Activated CD8-positive, alpha-beta T cell treated with anti-CD3 and anti-CD28 coated beads for 36 hours (primary cell): ENCODE measurements at regions not wholly inside any gene's neighbourhood (a gene's known extent, or its start where the extent isn't known, plus 50 kb on each side); places are given as distances from the start of the nearest gene placed in this dataset.
"Not testable (repeated sequence)": the region's sequence is repeated elsewhere in the genome, so short reads cannot be mapped to it uniquely, and the experiment has no call there.

Experiments used
- ATAC-seq: fragments of 200-7000 bp; cut with Tn5 transposase; one replicate; pipeline ENCODE4 v1.10.0; 2021; ENCODE audit warnings: mild to moderate bottlenecking, moderate library complexity
- CTCF ChIA-PET: fragments of 350-600 bp; sonication (Branson Sonifier 250); formaldehyde crosslinking; loops from one replicate; lab custom pipeline; 2021; ENCODE audit warnings: antibody characterized with exemption; lab: Charles Lee
- POLR2A ChIA-PET: fragments of 350-600 bp; sonication (Branson Sonifier 250); formaldehyde crosslinking; loops from one replicate; lab custom pipeline; 2021; ENCODE audit warnings: antibody characterized with exemption; lab: Charles Lee
- DNase-seq: peaks from one replicate; pipeline ENCODE4 v3.0.0-alpha.2; 2020
- H3K27ac Mint-ChIP-seq: one replicate; pipeline ENCODE4 v1.8.0; 2021; ENCODE audit warnings: mild to moderate bottlenecking, mixed read lengths
- H3K27me3 Mint-ChIP-seq: one replicate; pipeline ENCODE4 v1.8.0; 2021; ENCODE audit warnings: mixed read lengths
- H3K36me3 Mint-ChIP-seq: one replicate; pipeline ENCODE4 v1.8.0; 2021; ENCODE audit warnings: low read depth, mixed read lengths
- H3K4me1 Mint-ChIP-seq: one replicate; pipeline ENCODE4 v1.8.0; 2021; ENCODE audit warnings: low read depth, mixed read lengths
- H3K4me3 Mint-ChIP-seq: one replicate; pipeline ENCODE4 v1.8.0; 2021; ENCODE audit warnings: mild to moderate bottlenecking, moderate library complexity, mixed read lengths
- H3K9me3 Mint-ChIP-seq: one replicate; pipeline ENCODE4 v1.8.0; 2021; ENCODE audit warnings: mixed read lengths
- CTCF ChIP-seq: fragments of 200-600 bp; IDR thresholded peaks from one replicate; pipeline ENCODE4 v1.8.0; 2022; ENCODE audit warnings: antibody characterized with exemption, mild to moderate bottlenecking
- intact Hi-C: fragments of 100-400 bp; cut with micrococcal nuclease; formaldehyde crosslinking; loops from one replicate; pipeline ENCODE4 v1.10.0; 2022

GRCh38 chr12:88865537-88865936, 285.3 kb upstream of the KITLG start:
- H3K9me3 Mint-ChIP-seq, result no peaks in the 10 kb centered on the region
- H3K4me3 Mint-ChIP-seq, result no peak overlapping the region
- DNase-seq, result no peak
- TF ChIP-seq CTCF, result no peak
- CTCF ChIA-PET, result no interaction called here
- no peak overlapping the region for H3K27ac Mint-ChIP-seq
- no peak for ATAC-seq
- H3K4me1 Mint-ChIP-seq, result no peaks in the 10 kb centered on the region
- POLR2A ChIA-PET, result no interaction called here
- intact Hi-C loops, result no loop called here
- no peaks in the 10 kb centered on the region for H3K27me3 Mint-ChIP-seq
- no peaks in the 10 kb centered on the region for H3K36me3 Mint-ChIP-seq

- H3K36me3 Mint-ChIP-seq, result no peaks in the 10 kb centered on the region
- no peak for ATAC-seq
- no peak for DNase-seq
- intact Hi-C loops, result no loop called here
- no peaks in the 10 kb centered on the region for H3K9me3 Mint-ChIP-seq
- ChIA-PET CTCF (no interaction called here), POLR2A (no interaction called here)
- no peak for TF ChIP-seq CTCF
- H3K27ac Mint-ChIP-seq, result no peak overlapping the region
- H3K4me1 Mint-ChIP-seq, result no peaks in the 10 kb centered on the region
- H3K27me3 Mint-ChIP-seq, result no peaks in the 10 kb centered on the region
- H3K4me3 Mint-ChIP-seq, result no peak overlapping the region
Observed at GRCh38 chr12:88860851-88861250, 280.6 kb upstream of the KITLG start.

- ATAC-seq (no peak), DNase-seq (no peak)
- ChIA-PET POLR2A (no interaction called here), CTCF (no interaction called here)
- H3K36me3 Mint-ChIP-seq, result no peaks in the 10 kb centered on the region
- no peak overlapping the region for H3K27ac Mint-ChIP-seq
- TF ChIP-seq CTCF, result no peak
- intact Hi-C loops, result no loop called here
- no peaks in the 10 kb centered on the region for H3K4me1 Mint-ChIP-seq
- no peaks in the 10 kb centered on the region for H3K27me3 Mint-ChIP-seq
- no peaks in the 10 kb centered on the region for H3K9me3 Mint-ChIP-seq
- H3K4me3 Mint-ChIP-seq, result no peak overlapping the region
Observed at GRCh38 chr12:88856201-88856600, 275.9 kb upstream of the KITLG start.

DNA sequence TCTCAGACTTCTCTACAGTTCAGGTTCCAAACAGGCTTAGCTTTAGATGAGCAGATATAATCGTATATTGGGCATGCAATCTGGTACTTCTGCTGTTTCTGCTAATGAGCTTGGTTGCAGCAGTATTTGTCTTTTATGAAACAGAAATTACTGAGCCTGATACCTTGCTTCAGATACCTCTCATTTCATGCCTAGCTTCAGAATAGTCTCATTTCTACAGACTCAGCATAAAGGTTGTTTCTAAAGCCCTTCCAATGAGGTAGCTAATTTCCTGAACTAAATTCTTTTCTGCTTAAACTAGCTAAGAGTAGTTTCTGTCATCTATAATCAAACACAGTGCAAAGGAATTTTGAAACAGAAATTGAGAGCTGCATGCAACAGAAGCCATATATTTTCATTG, 275.0 kb upstream of the KITLG start:
- ATAC-seq (no peak), DNase-seq (no peak)
- ChIA-PET CTCF (no interaction called here), POLR2A (no interaction called here)
- Mint-ChIP-seq H3K27ac (no peak overlapping the region), H3K27me3 (no peaks in the 10 kb centered on the region), H3K4me3 (no peak overlapping the region), H3K9me3 (no peaks in the 10 kb centered on the region), H3K36me3 (no peaks in the 10 kb centered on the region), H3K4me1 (no peaks in the 10 kb centered on the region)
- intact Hi-C loops, result no loop called here
- TF ChIP-seq CTCF, result no peak

DNA sequence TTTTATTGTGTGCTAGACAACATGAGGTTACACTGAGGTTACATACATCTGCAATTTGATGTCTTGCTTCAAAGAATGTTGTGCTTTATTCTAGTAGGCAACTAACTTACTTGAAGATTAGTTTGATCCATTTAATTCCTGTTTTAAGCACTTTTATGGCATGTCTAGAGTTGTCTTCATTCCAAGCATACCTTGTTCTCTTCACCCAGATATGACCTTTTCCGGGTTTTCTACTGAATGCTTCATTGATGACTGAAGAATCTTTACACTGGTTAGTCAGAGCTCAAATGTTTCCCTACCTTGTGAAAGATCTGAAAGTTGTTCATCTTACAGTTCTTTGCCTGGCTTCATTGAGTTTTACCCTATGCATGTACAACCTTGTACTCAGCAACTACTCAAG, 274.0 kb upstream of the KITLG start:
- Mint-ChIP-seq H3K27me3 (no peaks in the 10 kb centered on the region), H3K36me3 (no peaks in the 10 kb centered on the region), H3K4me1 (no peaks in the 10 kb centered on the region), H3K27ac (no peak overlapping the region), H3K4me3 (no peak overlapping the region), H3K9me3 (no peaks in the 10 kb centered on the region)
- CTCF ChIA-PET, result no interaction called here
- intact Hi-C loops, result no loop called here
- POLR2A ChIA-PET, result no interaction called here
- no peak for TF ChIP-seq CTCF
- no peak for DNase-seq
- ATAC-seq, result no peak

DNA sequence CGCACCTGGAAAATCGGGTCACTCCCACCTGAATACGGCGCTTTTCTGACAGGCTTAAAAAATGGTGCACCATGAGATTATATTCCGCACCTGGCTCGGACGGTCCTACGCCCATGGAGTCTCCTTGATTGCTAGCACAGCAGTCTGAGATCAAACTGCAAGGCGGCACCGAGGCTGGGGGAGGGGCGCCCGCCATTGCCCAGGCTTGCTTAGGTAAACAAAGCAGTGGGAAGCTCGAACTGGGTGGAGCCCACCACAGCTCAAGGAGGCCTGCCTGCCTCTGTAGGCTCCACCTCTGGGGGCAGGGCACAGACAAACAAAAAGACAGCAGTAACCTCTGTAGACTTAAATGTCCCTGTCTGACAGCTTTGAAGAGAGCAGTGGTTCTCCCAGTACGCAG, 267.0 kb upstream of the KITLG start:
- ATAC-seq, intact Hi-C loops, CTCF ChIA-PET, H3K27me3 Mint-ChIP-seq, H3K4me1 Mint-ChIP-seq, H3K27ac Mint-ChIP-seq, H3K9me3 Mint-ChIP-seq, POLR2A ChIA-PET, DNase-seq, H3K36me3 Mint-ChIP-seq, H3K4me3 Mint-ChIP-seq: not testable (repeated sequence)
